ENCODE measurements at regions not wholly inside any gene's neighbourhood (a gene's known extent, or its start where the extent isn't known, plus 50 kb on each side); places are given as distances from the start of the nearest gene placed in this dataset.

DNA sequence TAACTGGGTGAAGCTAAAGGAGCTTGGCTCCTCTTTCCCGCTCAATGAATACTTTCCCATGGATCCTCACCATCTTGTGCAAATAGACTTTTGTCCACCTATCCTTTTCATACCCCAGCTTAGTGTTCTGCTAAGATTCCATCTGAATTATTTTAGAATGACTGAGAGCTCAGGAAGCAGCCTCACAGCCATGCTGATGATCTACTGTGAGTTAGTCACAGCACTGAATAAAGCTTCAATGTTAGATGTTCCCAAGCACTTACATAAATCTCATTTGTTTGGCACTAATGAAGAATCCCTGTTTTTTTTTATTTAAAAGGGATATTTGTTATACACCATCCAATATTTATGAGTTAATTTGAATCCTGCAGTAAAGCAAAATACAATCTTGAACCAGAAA, 317.6 kb upstream of the TRPC7 start:
- DNase-seq: no peak

DNA sequence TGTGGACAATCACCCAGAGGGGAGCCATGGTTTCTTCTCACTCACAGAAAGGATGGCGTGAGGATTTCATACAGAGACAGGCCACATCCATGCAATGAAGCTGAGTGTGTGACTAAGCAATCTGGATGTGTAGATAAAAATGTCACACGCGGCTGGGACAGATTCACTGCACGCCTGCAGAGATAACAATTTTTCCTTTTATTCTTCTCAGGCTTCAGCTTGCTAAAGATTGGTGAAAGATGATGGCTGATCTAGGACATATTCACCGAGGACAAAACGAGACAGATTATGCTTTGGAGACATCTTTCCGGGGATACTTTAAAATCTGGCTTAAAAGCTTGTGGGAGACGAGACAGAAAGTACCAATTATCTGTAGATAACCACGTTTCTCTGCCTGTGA, 313.9 kb upstream of the TRPC7 start:
- no peak for DNase-seq

DNA sequence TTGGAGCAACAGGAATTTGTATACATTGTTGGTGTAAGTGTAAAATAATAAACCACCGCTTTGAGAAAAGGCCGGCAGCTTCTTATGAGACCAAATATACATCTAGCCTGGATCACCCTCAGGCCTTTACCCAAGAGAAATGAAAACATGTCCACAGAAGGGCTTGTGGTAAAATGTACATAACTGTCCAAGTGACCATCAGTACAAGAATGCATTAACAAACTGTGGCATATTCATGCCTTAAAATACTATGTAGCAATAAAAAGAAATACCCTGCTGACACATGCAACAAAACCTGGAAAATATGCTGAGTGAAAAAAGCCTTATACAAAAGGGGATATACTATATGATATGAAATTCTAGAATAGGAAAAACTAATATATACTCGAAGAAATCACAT, 311.9 kb upstream of the TRPC7 start:
- no peak for DNase-seq

GRCh38 chr5:136676685-136677084, 311.3 kb upstream of the TRPC7 start:
- DNase-seq: no peak

GRCh38 chr5:136675769-136676168, 310.4 kb upstream of the TRPC7 start:
- DNase-seq: no peak

DNA sequence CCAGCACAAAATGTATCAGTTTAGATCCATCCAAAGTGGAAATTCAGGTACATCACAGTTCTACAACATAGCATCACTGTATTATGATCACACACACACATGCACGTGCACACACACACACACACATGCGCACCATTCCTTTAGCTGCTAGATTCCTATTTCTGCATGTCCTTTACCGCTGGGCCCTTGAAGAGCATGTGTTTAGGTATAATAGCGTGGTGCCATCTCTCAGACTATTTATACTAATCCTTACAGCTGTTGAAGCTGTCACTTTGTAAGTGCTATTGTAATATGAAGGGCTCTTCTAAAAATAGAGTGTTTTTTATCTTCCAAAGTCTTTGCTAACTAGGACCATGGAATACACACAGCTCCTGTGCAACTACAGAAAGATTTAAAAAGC, 308.8 kb upstream of the TRPC7 start:
- no peak for DNase-seq

DNA sequence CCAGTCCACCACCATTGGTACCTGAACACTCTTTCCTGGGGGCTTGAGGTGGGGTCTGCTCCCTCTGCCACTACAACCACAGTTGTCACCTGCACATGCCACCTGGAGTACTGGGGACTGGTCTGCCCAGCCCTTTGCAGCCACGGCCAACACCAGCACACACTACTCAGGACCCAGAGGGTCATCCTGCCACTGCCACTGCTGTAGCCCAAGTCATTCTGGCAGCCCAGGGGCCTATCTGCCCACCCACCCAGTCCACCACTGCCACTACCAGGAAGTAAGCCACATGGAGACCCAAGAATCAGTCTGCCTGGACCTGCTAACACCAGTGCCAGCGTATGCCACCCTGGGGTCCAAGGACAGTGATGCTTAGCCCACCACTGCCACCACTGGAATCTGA, 302.4 kb upstream of the TRPC7 start:
- DNase-seq: no peak

- no peak for DNase-seq
Measured at GRCh38 chr5:136666970-136667620, 301.8 kb upstream of the TRPC7 start.

DNA sequence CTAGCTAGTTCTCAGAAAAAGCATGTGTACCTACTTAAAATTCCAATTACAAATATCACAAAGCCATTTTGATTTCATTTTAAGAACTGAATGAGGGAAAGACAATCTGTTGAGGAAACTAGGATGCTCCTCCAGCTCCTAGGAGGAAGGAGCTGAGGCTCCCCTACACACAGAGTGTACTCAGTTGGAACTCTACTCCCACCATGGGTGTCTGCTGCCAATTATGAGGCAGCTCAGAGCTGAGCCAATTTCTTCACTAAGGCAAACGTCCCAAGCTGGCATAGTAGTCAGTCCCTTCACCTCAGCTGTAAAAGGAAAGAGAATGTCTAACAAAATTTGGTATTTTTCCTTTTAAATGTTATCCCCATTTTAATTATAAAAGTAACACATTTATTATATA, 300.0 kb upstream of the TRPC7 start:
- no peak for DNase-seq

DNA sequence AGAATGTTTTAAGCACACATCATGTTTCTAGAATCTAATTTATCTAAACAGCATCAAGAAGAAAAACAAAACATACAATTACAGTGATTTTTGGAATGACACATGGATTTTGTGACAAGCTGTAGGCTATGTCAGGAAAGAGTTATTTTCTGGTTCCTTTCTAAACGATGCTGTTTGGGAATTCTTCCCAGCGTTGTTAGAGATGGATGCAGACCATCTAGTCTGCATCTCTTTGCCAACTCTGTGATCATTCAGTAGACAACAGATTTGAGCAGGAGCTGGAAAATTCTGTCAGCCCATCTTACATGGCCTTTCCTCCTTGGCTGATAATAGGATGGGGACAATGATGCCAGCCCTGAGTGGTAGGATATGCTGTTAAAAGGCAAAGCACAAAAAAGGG, 295.7 kb upstream of the TRPC7 start:
- no peak for DNase-seq

DNA sequence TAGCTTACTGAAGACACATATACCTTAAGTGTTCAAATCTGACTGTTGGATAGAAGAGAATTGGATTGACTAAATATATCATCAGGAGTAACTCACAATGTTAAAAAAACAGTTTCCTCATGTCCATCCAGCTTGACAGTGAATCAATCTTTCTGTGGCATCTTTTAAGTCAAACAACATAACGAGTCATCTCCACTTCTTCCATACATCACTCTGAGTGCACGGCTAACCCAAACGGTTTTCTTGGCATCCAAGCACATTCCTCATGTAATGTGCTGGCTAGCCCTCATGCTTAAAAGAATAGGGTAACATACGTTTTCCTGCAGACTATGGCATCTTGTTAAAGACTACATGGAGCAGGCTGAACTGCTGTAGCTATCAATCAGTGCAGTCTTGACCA, 291.5 kb upstream of the TRPC7 start:
- DNase-seq: no peak

DNA sequence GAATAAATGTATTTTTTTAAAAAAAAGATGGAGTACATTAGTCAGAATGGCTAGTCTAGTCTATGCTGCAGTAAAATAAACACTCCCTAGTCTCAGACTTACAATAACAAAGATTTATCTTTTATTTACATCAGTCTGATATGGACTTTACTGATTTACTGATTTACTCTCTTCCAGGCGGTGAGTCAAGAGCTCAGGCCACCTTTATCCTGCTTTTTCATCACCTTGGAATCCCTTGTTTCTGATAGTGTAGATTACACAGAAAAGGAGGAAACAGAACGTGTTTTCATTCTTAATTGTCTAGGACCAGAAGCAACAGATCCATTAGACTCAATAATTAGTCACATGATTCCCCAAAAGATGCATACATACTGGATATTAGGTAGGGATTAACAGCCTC, 290.1 kb upstream of the TRPC7 start:
- no peak for DNase-seq

- no peak for DNase-seq
Measured at GRCh38 chr5:136646915-136647314, 281.6 kb upstream of the TRPC7 start.

DNA sequence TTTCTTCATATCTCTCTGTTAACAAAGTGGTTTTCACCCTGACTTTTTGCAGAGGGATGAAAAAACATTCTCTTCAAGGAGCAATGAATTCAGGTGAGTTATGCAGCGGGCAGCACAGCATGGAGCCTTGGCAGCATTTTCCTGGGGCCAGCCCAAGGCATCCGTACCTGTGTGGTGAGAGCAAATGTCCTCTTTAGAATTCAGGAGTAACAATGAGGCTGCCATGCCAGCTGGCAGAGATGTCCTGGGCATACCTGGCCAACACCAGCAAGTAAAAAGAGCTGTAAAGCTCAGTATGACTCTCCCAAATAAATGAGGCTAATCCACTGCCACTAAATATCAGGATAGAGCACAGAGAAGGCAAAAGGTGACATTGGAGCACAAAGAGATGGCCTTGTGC, 277.6 kb upstream of the TRPC7 start:
- DNase-seq: no peak

- no peak for DNase-seq
Measured at GRCh38 chr5:136639616-136640015, 274.3 kb upstream of the TRPC7 start.

- no peak for DNase-seq
Measured at GRCh38 chr5:136638084-136638483, 272.7 kb upstream of the TRPC7 start.

- DNase-seq: no peak
Measured at GRCh38 chr5:136636001-136636400, 270.7 kb upstream of the TRPC7 start.

DNA sequence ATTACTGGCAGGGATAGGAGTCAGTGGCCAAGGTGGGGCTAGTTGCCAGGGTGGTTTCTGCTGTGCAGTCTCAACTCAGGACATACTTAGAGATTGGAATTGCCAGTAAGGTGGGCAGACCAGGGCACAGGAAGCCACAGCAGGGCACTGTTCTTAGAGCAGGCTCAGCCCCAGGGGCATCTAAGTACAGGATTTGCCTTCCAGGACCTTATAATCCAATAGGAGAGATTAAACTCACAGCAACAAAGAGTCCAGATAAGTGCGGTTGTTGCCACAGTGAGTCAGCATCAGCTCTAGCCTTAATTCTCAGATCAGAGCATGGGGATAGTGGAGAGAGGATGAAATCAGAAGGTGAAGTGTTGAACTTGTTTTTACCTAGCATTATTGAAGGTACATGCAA, 265.8 kb upstream of the TRPC7 start:
- DNase-seq: no peak

GRCh38 chr5:136629125-136629792, 263.9 kb upstream of the TRPC7 start:
- no peak for DNase-seq

DNA sequence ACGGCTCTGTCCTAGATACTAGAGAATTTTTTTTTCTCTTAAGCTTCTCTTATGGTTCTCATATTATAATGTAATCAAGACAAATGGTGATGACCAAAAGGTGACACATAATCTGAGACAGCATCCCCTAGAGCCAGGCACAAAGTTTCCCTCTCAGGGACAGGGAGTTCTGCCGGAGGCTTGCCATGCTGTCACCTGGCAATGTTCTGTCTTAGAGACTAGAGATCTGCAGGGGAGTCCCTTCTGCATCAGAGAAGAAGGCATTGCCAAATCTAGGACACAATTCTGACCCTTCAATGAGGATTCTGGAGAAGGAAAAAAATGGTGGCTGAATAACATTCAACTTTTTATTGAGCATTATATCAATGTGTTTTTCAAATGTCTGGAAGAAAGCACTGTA, 261.2 kb upstream of the TRPC7 start:
- no peak for DNase-seq

GRCh38 chr5:136622747-136623146, 257.4 kb upstream of the TRPC7 start:
- DNase-seq: no peak

- no peak for DNase-seq
Measured at GRCh38 chr5:136621743-136622142, 256.4 kb upstream of the TRPC7 start.

- no peak for DNase-seq
Measured at GRCh38 chr5:136620621-136621020, 255.3 kb upstream of the TRPC7 start.

GRCh38 chr5:136620016-136620419, 254.7 kb upstream of the TRPC7 start:
- DNase-seq: no peak

DNA sequence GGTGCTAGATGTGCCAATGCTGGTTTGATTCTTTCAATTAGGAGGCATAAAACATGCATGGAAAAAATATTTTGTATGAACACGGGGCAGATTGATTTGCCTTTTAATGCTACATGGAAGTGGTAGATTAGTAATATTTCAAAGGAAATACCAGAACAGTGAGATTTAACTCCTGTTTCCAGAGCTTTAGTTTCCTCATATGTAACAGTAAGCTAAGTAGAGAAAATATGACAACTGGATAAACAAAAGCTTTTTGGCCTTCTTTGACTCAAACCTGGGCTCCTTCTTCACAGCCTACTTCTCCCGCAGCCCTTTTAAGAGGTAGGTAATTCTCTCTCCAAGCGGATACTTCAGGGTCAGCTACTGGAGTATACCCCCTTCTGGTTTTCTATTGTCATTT, 254.2 kb upstream of the TRPC7 start:
- DNase-seq: no peak

Measured in CD4-positive, alpha-beta T cell treated with Interleukin-4 for 1 hour (primary cell).